Uterus (tissue), 2 donors: ENCODE measurements at regions not wholly inside any gene's neighbourhood (a gene's known extent, or its start where the extent isn't known, plus 50 kb on each side); places are given as distances from the start of the nearest gene placed in this dataset.

Experiments used
- CTCF ChIP-seq, 4 experiments: fragments of 200-600 bp in 2 of 4; fragments of 450-650 bp in 2 of 4; sonication (generic) in 2 of 4; IDR thresholded peaks; one replicate each; pipeline ENCODE4 v1.5.1; 2016 to 2019; ENCODE audit warnings: antibody characterized with exemption in 4 of 4, mild to moderate bottlenecking in 2 of 4, moderate library complexity in 1 of 4
- POLR2A ChIP-seq, 2 donors: fragments of 450-650 bp; IDR thresholded peaks; one replicate each; pipeline ENCODE4 v1.6.1; 2016; ENCODE audit warnings: antibody characterized with exemption in 2 of 2, mild to moderate bottlenecking in 1 of 2, moderate library complexity in 1 of 2

- TF ChIP-seq CTCF (IDR thresholded peaks at IDR 0.05) (no peak), POLR2A (IDR thresholded peaks at IDR 0.05) (no peak)
These were observed 122.2 kb upstream of the ADGRL4 start for GRCh38 chr1:79128722-79129121.
